ENCODE measurements at regions not wholly inside any gene's neighbourhood (a gene's known extent, or its start where the extent isn't known, plus 50 kb on each side); places are given as distances from the start of the nearest gene placed in this dataset.
"Not testable (repeated sequence)": the region's sequence is repeated elsewhere in the genome, so short reads cannot be mapped to it uniquely, and the experiment has no call there.

DNA sequence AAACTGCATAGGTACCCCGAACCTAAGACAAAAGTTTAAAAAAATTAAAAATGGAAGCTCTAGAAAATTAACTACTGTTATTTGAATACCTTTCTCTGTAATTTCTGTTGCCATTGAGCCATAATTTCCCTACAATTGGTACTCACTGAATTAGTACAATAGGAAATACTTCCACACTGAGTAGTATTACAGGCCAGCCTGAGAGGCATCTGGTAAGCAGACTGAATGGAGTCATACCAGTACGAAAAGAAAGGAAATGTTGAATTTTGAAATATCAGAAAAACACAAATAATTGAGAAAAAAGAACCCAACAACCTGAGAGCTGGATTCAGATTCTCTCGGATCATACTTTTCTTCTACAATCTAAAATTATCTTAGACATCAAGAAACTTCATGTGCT is 791.3 kb downstream of the TENT5A start:
- H3K27me3 ChIP-seq: no peaks in the 10 kb centered on the region
- no peak overlapping the region for H3K27ac ChIP-seq
- no peak for TF ChIP-seq EP300 (IDR thresholded peaks at IDR 0.05; ENCODE audit: low read depth)
- no peak for TF ChIP-seq POLR2A (IDR thresholded peaks at IDR 0.05)
- TF ChIP-seq, protein P1, sequence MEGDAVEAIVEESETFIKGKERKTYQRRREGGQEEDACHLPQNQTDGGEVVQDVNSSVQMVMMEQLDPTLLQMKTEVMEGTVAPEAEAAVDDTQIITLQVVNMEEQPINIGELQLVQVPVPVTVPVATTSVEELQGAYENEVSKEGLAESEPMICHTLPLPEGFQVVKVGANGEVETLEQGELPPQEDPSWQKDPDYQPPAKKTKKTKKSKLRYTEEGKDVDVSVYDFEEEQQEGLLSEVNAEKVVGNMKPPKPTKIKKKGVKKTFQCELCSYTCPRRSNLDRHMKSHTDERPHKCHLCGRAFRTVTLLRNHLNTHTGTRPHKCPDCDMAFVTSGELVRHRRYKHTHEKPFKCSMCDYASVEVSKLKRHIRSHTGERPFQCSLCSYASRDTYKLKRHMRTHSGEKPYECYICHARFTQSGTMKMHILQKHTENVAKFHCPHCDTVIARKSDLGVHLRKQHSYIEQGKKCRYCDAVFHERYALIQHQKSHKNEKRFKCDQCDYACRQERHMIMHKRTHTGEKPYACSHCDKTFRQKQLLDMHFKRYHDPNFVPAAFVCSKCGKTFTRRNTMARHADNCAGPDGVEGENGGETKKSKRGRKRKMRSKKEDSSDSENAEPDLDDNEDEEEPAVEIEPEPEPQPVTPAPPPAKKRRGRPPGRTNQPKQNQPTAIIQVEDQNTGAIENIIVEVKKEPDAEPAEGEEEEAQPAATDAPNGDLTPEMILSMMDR (IDR thresholded peaks at IDR 0.05): no peak
- no peak for TF ChIP-seq POLR2AphosphoS5 (IDR thresholded peaks at IDR 0.05)
- no peaks in the 10 kb centered on the region for H3K9me3 ChIP-seq
- 82 to 83% methylated on average over 3 of the region's 3 CpGs for WGBS, 2 donors (ENCODE audit: low coverage in 1 of 2)
- intact Hi-C loops (cut with DNase I; ENCODE audit: low total_unique reads) (no loop called here), in situ Hi-C loops (cut with MboI; ENCODE audit: low pct_ligation_motif_present in 1 of 4, low pct_unique_long_range_greater_than_20kb in 1 of 4, low sequenced_read_pairs in 3 of 4) (no loop called here)
- H3K4me1 ChIP-seq: no peaks in the 10 kb centered on the region
- H3K4me3 ChIP-seq: no peak overlapping the region
- H3K36me3 ChIP-seq: no peaks in the 10 kb centered on the region
- DNase-seq: no peak

DNA sequence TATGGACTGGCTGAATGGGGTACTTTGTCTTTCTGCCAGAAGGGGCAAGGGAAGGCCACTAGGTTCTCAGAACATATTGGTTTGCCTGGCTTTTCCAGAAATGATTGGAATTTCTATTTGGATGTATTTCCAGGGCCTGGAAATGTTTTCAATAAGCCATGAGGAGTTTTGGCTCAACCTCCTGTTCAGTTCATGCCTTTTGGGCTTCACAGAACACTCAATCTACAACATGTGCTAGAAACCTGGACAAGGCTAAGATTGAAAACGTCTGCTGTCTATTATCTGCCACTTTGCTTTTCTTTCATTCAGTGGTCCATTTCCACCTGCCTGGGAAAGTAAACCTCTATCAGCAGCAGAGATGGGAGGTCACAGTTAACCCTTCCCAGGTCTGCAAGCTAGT is 793.4 kb downstream of the TENT5A start:
- in situ Hi-C loops (cut with MboI; ENCODE audit: low pct_ligation_motif_present in 1 of 4, low pct_unique_long_range_greater_than_20kb in 1 of 4, low sequenced_read_pairs in 3 of 4): no loop called here
- intact Hi-C loops (cut with DNase I; ENCODE audit: low total_unique reads): no loop called here
- Histone ChIP-seq H3K4me3 (no peak overlapping the region), H3K9me3 (no peaks in the 10 kb centered on the region), H3K27me3 (no peaks in the 10 kb centered on the region), H3K36me3 (no peaks in the 10 kb centered on the region), H3K4me1 (no peaks in the 10 kb centered on the region), H3K27ac (no peak overlapping the region)
- TF ChIP-seq POLR2AphosphoS5 (IDR thresholded peaks at IDR 0.05) (no peak), EP300 (IDR thresholded peaks at IDR 0.05; ENCODE audit: low read depth) (no peak), POLR2A (IDR thresholded peaks at IDR 0.05) (no peak)
- TF ChIP-seq, protein P1 (IDR thresholded peaks at IDR 0.05): no peak
- 14 to 36% methylated on average over 1 of the region's 1 CpG for WGBS, 2 donors (ENCODE audit: low coverage in 1 of 2)
- no peak for DNase-seq

DNA sequence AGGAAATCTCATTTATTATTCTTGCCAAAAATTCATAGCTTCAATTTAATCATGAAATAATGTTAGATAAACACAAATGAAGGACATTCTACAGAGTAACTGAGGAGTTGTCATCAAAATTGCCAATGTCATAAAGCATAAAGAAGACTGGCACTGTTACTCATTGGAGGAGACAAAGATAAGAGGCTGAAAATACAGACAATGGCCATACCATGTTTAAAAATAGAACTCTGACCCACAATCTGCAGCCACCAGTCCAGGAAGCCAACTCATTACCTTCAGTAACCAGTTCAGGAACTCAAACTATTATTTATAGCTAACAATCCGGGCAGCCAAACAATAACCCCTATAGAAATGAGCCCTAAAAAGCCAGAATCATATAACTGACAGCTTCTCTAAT is 795.6 kb downstream of the TENT5A start:
- in situ Hi-C loops (cut with MboI; ENCODE audit: low pct_ligation_motif_present in 1 of 4, low pct_unique_long_range_greater_than_20kb in 1 of 4, low sequenced_read_pairs in 3 of 4) (no loop called here), intact Hi-C loops (cut with DNase I; ENCODE audit: low total_unique reads) (no loop called here)
- no peak for DNase-seq
- Histone ChIP-seq H3K36me3 (no peaks in the 10 kb centered on the region), H3K4me3 (no peak overlapping the region), H3K9me3 (no peaks in the 10 kb centered on the region), H3K27ac (no peak overlapping the region), H3K27me3 (no peaks in the 10 kb centered on the region), H3K4me1 (no peaks in the 10 kb centered on the region)
- WGBS, 2 donors (ENCODE audit: low coverage in 1 of 2): 20 to 55% methylated on average over 1 of the region's 1 CpG
- TF ChIP-seq EP300 (IDR thresholded peaks at IDR 0.05; ENCODE audit: low read depth) (no peak), POLR2AphosphoS5 (IDR thresholded peaks at IDR 0.05) (no peak), POLR2A (IDR thresholded peaks at IDR 0.05) (no peak)
- TF ChIP-seq, protein P1 (IDR thresholded peaks at IDR 0.05): no peak

DNA sequence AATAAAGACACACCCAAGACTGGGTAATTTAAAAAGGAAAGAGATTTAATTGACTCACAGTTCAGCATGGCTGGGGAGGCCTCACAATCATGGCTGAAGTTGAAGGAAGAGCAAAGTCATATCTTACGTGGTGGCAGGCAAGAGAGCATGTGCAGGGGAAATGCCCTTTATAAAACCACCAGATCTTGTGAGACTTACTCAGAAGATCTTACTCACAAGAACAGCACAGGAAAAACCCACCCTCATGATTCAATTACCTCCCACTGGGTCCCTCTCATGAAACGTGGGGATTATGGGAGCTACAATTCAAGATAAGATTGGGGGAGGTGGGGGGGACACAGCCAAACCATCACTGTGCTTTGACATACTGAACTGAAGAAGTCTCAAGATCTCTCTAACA is 800.0 kb downstream of the TENT5A start:
- H3K9me3 ChIP-seq: not testable (repeated sequence)

DNA sequence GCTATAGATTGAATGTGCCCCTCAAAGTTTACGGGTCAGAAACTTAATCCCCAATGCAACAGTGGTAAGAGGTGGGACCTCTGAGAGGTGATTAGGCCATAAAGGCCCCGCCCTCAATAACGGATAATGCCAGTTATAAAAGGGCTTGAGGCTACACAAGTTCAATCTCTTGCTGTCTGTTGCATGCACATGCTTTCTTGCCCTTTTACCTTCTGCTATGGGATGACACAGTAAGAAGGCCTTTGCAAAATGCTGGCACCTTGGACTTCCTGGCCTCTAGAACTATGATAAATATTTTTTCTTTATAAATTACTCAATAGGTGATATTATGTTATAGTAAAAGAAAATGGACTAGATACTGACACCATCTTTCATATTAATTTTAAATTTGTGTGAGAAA is 806.1 kb downstream of the TENT5A start:
- in situ Hi-C loops (cut with MboI; ENCODE audit: low pct_ligation_motif_present in 1 of 4, low pct_unique_long_range_greater_than_20kb in 1 of 4, low sequenced_read_pairs in 3 of 4) (no loop called here), intact Hi-C loops (cut with DNase I; ENCODE audit: low total_unique reads) (no loop called here)
- H3K27me3 ChIP-seq: no peaks in the 10 kb centered on the region
- H3K9me3 ChIP-seq: no peaks in the 10 kb centered on the region
- no peak overlapping the region for H3K27ac ChIP-seq
- DNase-seq: no peak
- TF ChIP-seq POLR2A (IDR thresholded peaks at IDR 0.05) (no peak), EP300 (IDR thresholded peaks at IDR 0.05; ENCODE audit: low read depth) (no peak), POLR2AphosphoS5 (IDR thresholded peaks at IDR 0.05) (no peak)
- TF ChIP-seq, protein P1 (IDR thresholded peaks at IDR 0.05): no peak
- no peak overlapping the region for H3K4me3 ChIP-seq
- no peaks in the 10 kb centered on the region for H3K4me1 ChIP-seq
- 53 to 72% methylated on average over 2 to 3 of the region's 3 CpGs for WGBS, 2 donors (ENCODE audit: low coverage in 1 of 2)
- no peaks in the 10 kb centered on the region for H3K36me3 ChIP-seq

More for the DNA sequence above, 800.0 kb downstream of the TENT5A start:
- DNase-seq; H3K4me1 ChIP-seq; H3K4me3 ChIP-seq; H3K27me3 ChIP-seq; intact Hi-C loops (cut with DNase I; ENCODE audit: low total_unique reads); H3K27ac ChIP-seq; H3K36me3 ChIP-seq; in situ Hi-C loops (cut with MboI; ENCODE audit: low pct_ligation_motif_present in 1 of 4, low pct_unique_long_range_greater_than_20kb in 1 of 4, low sequenced_read_pairs in 3 of 4): not testable (repeated sequence)
- WGBS, 2 donors (ENCODE audit: low coverage in 1 of 2): 53% methylated on average over 2 of the region's 2 CpGs; no CpG with 5 or more reads in 1 of the 2 donors

Data from transverse colon (tissue), 4 donors.